SK-N-SH treated with all-trans-retinoic acid at 6 μM for 48 hours (cell line): ENCODE measurements at regions not wholly inside any gene's neighbourhood (a gene's known extent, or its start where the extent isn't known, plus 50 kb on each side); places are given as distances from the start of the nearest gene placed in this dataset.

ENCODE experiments used
- ATAC-seq: fragments of 200-7000 bp; cut with Tn5 transposase; 3 replicates; pipeline ENCODE4 v1.9.1; 2020; ENCODE audit warnings: mild to moderate bottlenecking, moderate library complexity
- ARNTL ChIP-seq: fragments of 450-650 bp; formaldehyde crosslinking; IDR thresholded peaks from 2 replicates; pipeline ENCODE4 v1.5.0; 2020; ENCODE audit warnings: low read depth, mild to moderate bottlenecking, moderate library complexity, borderline replicate concordance
- BACH2 ChIP-seq: fragments of 250-450 bp; sonication (Bioruptor Pico); IDR thresholded peaks from 2 replicates; pipeline ENCODE4 v1.9.0; 2021; ENCODE audit warnings: mild to moderate bottlenecking, borderline replicate concordance
- CSDC2 ChIP-seq: fragments of 250-450 bp; sonication (Bioruptor Pico); IDR thresholded peaks from 2 replicates; pipeline ENCODE4 v1.5.0; 2020; ENCODE audit warnings: mild to moderate bottlenecking, moderate library complexity
- GLIS3 ChIP-seq: fragments of 250-450 bp; sonication (Bioruptor Pico); IDR thresholded peaks from 2 replicates; pipeline ENCODE4 v1.5.0; 2020; ENCODE audit warnings: mild to moderate bottlenecking, moderate library complexity
- ISL1 ChIP-seq: fragments of 250-450 bp; sonication (Bioruptor Pico); IDR thresholded peaks from 2 replicates; pipeline ENCODE4 v2.1.2; 2022; ENCODE audit warnings: mild to moderate bottlenecking, moderate library complexity
- PPARA ChIP-seq: fragments of 250-450 bp; sonication (Bioruptor Pico); IDR thresholded peaks from 2 replicates; pipeline ENCODE4 v1.5.0; 2020; ENCODE audit warnings: mild to moderate bottlenecking, borderline replicate concordance
- RARB ChIP-seq: fragments of 250-450 bp; sonication (Bioruptor Pico); IDR thresholded peaks from 2 replicates; pipeline ENCODE4 v1.8.0; 2021; ENCODE audit warnings: mild to moderate bottlenecking, moderate library complexity
- SNAI2 ChIP-seq: fragments of 250-450 bp; sonication (Bioruptor Pico); IDR thresholded peaks from 2 replicates; pipeline ENCODE4 v1.5.0; 2020; ENCODE audit warnings: mild to moderate bottlenecking, moderate library complexity
- TCF4 ChIP-seq: fragments of 250-450 bp; sonication (Bioruptor Pico); IDR thresholded peaks from 2 replicates; pipeline ENCODE4 v1.8.0; 2021; ENCODE audit warnings: mild to moderate bottlenecking, moderate library complexity, borderline replicate concordance
- TOX ChIP-seq: fragments of 250-450 bp; sonication (Bioruptor Pico); IDR thresholded peaks from 2 replicates; pipeline ENCODE4 v1.8.0; 2021; ENCODE audit warnings: mild to moderate bottlenecking, moderate library complexity, borderline replicate concordance
- ZC3H10 ChIP-seq: fragments of 250-450 bp; sonication (Bioruptor Pico); IDR thresholded peaks from 2 replicates; pipeline ENCODE4 v1.5.1; 2021; ENCODE audit warnings: mild to moderate bottlenecking, moderate library complexity
- ZFP3 ChIP-seq: fragments of 250-450 bp; sonication (Bioruptor Pico); IDR thresholded peaks from 2 replicates; pipeline ENCODE4 v1.5.0; 2020; ENCODE audit warnings: mild to moderate bottlenecking, moderate library complexity
- ZFP30 ChIP-seq: fragments of 450-650 bp; formaldehyde crosslinking; IDR thresholded peaks from 2 replicates; pipeline ENCODE4 v1.5.0; 2022; ENCODE audit warnings: mild to moderate bottlenecking, moderate library complexity
- ZNF565 ChIP-seq: fragments of 450-650 bp; formaldehyde crosslinking; conservative IDR thresholded peaks from 2 replicates; pipeline ENCODE4 v1.5.0; 2020; ENCODE audit warnings: low read depth, mild to moderate bottlenecking, moderate library complexity
- ZNF70 ChIP-seq: fragments of 450-650 bp; formaldehyde crosslinking; IDR thresholded peaks from 2 replicates; pipeline ENCODE4 v1.5.0; 2020; ENCODE audit warnings: mild to moderate bottlenecking, moderate library complexity
- ZNF8 ChIP-seq: fragments of 450-650 bp; formaldehyde crosslinking; IDR thresholded peaks from 2 replicates; pipeline ENCODE4 v1.5.0; 2020; ENCODE audit warnings: mild to moderate bottlenecking, moderate library complexity
- TF ChIP-seq, protein P1 (sequence below): fragments of 250-450 bp; sonication (Bioruptor Pico); IDR thresholded peaks from 2 replicates; pipeline ENCODE4 v1.5.1; 2021; ENCODE audit warnings: mild to moderate bottlenecking, moderate library complexity
- TF ChIP-seq, protein P2 (sequence below): fragments of 250-450 bp; sonication (Bioruptor Pico); IDR thresholded peaks from 2 replicates; pipeline ENCODE4 v1.5.1; 2020; ENCODE audit warnings: low read depth, mild to moderate bottlenecking, moderate library complexity
- TF ChIP-seq, protein P3 (sequence below): fragments of 250-450 bp; sonication (Bioruptor Pico); IDR thresholded peaks from 2 replicates; pipeline ENCODE4 v1.8.0; 2021; ENCODE audit warnings: low read depth, mild to moderate bottlenecking, moderate library complexity, borderline replicate concordance
- TF ChIP-seq, protein P4 (sequence below): fragments of 250-450 bp; sonication (Bioruptor Pico); IDR thresholded peaks from 2 replicates; pipeline ENCODE4 v1.5.0; 2020; ENCODE audit warnings: mild to moderate bottlenecking, moderate library complexity
- TF ChIP-seq, protein P5 (sequence below): fragments of 250-450 bp; sonication (Bioruptor Pico); IDR thresholded peaks from 2 replicates; pipeline ENCODE4 v1.8.0; 2020; ENCODE audit warnings: mild to moderate bottlenecking, moderate library complexity, borderline replicate concordance

DNA sequence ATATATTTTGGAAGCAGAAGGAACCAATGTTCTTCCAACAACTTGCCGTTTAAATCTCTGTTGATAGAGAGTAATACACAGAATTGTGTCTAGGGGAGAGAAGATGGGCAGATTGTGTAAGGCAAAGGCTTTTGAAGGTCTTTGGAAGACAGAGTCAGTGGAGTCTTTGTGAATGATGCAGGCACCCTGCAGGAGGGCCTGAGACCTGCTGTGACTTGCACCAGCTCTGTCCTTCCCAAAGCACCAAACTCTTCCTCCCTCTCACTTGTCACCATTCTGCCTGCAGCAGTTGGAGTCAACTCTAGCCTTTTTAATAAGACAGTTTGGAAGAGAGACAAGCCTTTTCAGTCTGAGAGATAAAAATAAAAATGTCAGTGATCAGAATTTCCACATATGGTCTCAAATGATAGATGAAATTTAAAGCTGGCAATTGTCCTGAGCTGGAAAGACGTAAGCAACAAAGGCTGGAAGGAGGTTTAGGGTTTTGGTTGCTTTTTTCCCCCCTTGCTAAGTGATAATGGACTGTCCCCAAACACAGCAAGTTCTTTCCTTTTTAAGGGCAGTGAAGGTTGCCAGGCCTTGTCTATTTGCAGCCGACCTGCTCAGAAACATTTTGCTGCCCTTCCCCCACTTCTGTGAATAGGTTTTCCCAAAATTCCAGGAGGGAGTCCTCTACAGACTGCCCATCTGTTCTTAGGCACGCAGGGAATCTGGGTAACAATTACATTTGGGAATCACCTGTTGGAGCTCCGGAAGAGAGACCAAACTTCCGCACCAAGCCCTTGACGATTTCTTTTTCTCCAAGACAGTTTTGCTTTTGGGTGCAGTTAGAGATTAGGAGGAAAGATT, 103.0 kb upstream of the NTF3 start:
- ATAC-seq = no peak
- TF ChIP-seq, protein P1, sequence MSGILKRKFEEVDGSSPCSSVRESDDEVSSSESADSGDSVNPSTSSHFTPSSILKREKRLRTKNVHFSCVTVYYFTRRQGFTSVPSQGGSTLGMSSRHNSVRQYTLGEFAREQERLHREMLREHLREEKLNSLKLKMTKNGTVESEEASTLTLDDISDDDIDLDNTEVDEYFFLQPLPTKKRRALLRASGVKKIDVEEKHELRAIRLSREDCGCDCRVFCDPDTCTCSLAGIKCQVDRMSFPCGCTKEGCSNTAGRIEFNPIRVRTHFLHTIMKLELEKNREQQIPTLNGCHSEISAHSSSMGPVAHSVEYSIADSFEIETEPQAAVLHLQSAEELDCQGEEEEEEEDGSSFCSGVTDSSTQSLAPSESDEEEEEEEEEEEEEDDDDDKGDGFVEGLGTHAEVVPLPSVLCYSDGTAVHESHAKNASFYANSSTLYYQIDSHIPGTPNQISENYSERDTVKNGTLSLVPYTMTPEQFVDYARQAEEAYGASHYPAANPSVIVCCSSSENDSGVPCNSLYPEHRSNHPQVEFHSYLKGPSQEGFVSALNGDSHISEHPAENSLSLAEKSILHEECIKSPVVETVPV (CRISPR knock-in tag) = no peak
- TF ChIP-seq, protein P2, sequence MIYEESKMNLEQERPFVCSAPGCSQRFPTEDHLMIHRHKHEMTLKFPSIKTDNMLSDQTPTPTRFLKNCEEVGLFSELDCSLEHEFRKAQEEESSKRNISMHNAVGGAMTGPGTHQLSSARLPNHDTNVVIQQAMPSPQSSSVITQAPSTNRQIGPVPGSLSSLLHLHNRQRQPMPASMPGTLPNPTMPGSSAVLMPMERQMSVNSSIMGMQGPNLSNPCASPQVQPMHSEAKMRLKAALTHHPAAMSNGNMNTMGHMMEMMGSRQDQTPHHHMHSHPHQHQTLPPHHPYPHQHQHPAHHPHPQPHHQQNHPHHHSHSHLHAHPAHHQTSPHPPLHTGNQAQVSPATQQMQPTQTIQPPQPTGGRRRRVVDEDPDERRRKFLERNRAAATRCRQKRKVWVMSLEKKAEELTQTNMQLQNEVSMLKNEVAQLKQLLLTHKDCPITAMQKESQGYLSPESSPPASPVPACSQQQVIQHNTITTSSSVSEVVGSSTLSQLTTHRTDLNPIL (CRISPR knock-in tag) = no peak
- TF ChIP-seq TOX (CRISPR knock-in tag) = no peak
- TF ChIP-seq ARNTL (CRISPR knock-in tag) = no peak
- no peak for TF ChIP-seq ZNF565 (CRISPR knock-in tag)
- TF ChIP-seq CSDC2 (CRISPR knock-in tag) = no peak
- TF ChIP-seq ZFP3 = no peak
- no peak for TF ChIP-seq SNAI2 (CRISPR knock-in tag)
- TF ChIP-seq ZC3H10 (CRISPR knock-in tag) = no peak
- no peak for TF ChIP-seq ZNF70 (CRISPR knock-in tag)
- TF ChIP-seq TCF4 = no peak
- no peak for TF ChIP-seq ZFP30 (CRISPR knock-in tag)
- TF ChIP-seq, protein P3, sequence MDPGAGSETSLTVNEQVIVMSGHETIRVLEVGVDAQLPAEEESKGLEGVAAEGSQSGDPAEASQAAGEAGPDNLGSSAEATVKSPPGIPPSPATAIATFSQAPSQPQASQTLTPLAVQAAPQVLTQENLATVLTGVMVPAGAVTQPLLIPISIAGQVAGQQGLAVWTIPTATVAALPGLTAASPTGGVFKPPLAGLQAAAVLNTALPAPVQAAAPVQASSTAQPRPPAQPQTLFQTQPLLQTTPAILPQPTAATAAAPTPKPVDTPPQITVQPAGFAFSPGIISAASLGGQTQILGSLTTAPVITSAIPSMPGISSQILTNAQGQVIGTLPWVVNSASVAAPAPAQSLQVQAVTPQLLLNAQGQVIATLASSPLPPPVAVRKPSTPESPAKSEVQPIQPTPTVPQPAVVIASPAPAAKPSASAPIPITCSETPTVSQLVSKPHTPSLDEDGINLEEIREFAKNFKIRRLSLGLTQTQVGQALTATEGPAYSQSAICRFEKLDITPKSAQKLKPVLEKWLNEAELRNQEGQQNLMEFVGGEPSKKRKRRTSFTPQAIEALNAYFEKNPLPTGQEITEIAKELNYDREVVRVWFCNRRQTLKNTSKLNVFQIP = no peak
- no peak for TF ChIP-seq PPARA (CRISPR knock-in tag)
- TF ChIP-seq GLIS3 (CRISPR knock-in tag) = no peak
- TF ChIP-seq RARB (CRISPR knock-in tag) = no peak
- no peak for TF ChIP-seq ZNF8 (CRISPR knock-in tag)
- TF ChIP-seq BACH2 (CRISPR knock-in tag) = no peak

DNA sequence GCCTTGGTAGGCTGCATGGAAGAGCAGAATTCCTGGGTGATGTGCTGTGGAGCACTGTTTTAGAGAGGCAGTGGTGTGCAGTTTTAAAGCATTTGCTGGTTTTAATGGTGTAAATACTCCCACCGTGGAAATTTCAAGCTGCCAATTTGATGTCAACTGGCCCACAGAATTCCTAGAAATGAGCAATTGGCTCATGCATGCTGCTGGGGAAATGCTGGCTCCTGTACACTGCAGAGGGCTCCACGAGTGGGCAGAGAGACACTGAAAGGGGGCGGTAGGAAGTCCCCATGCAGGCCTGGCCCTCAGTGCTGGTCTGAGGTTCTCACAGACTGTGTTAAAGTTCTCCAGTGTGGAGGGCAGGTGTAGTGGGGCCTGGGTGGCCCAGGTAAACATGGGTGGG, 99.4 kb upstream of the NTF3 start:
- no peak for ATAC-seq
- TF ChIP-seq BACH2 (CRISPR knock-in tag) = no peak
- no peak for TF ChIP-seq GLIS3 (CRISPR knock-in tag)
- TF ChIP-seq RARB (CRISPR knock-in tag) = no peak
- TF ChIP-seq PPARA (CRISPR knock-in tag) = no peak
- TF ChIP-seq, protein P2 (CRISPR knock-in tag) = no peak
- TF ChIP-seq, protein P4, sequence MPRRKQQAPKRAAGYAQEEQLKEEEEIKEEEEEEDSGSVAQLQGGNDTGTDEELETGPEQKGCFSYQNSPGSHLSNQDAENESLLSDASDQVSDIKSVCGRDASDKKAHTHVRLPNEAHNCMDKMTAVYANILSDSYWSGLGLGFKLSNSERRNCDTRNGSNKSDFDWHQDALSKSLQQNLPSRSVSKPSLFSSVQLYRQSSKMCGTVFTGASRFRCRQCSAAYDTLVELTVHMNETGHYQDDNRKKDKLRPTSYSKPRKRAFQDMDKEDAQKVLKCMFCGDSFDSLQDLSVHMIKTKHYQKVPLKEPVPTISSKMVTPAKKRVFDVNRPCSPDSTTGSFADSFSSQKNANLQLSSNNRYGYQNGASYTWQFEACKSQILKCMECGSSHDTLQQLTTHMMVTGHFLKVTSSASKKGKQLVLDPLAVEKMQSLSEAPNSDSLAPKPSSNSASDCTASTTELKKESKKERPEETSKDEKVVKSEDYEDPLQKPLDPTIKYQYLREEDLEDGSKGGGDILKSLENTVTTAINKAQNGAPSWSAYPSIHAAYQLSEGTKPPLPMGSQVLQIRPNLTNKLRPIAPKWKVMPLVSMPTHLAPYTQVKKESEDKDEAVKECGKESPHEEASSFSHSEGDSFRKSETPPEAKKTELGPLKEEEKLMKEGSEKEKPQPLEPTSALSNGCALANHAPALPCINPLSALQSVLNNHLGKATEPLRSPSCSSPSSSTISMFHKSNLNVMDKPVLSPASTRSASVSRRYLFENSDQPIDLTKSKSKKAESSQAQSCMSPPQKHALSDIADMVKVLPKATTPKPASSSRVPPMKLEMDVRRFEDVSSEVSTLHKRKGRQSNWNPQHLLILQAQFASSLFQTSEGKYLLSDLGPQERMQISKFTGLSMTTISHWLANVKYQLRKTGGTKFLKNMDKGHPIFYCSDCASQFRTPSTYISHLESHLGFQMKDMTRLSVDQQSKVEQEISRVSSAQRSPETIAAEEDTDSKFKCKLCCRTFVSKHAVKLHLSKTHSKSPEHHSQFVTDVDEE (CRISPR knock-in tag) = no peak
- no peak for TF ChIP-seq ISL1
- no peak for TF ChIP-seq ZNF70 (CRISPR knock-in tag)
- TF ChIP-seq, protein P5, sequence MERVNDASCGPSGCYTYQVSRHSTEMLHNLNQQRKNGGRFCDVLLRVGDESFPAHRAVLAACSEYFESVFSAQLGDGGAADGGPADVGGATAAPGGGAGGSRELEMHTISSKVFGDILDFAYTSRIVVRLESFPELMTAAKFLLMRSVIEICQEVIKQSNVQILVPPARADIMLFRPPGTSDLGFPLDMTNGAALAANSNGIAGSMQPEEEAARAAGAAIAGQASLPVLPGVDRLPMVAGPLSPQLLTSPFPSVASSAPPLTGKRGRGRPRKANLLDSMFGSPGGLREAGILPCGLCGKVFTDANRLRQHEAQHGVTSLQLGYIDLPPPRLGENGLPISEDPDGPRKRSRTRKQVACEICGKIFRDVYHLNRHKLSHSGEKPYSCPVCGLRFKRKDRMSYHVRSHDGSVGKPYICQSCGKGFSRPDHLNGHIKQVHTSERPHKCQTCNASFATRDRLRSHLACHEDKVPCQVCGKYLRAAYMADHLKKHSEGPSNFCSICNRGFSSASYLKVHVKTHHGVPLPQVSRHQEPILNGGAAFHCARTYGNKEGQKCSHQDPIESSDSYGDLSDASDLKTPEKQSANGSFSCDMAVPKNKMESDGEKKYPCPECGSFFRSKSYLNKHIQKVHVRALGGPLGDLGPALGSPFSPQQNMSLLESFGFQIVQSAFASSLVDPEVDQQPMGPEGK (CRISPR knock-in tag) = no peak
- no peak for TF ChIP-seq TOX (CRISPR knock-in tag)
- TF ChIP-seq ZFP3 = no peak
- TF ChIP-seq ARNTL (CRISPR knock-in tag) = no peak
- TF ChIP-seq, protein P1 (CRISPR knock-in tag) = no peak
- TF ChIP-seq, protein P3 = no peak
- no peak for TF ChIP-seq TCF4
- TF ChIP-seq ZNF8 (CRISPR knock-in tag) = no peak
- no peak for TF ChIP-seq ZC3H10 (CRISPR knock-in tag)
- TF ChIP-seq SNAI2 (CRISPR knock-in tag) = no peak
- no peak for TF ChIP-seq ZFP30 (CRISPR knock-in tag)
- TF ChIP-seq, all 23 proteins: peak for 0
